Activated CD4-positive, alpha-beta T cell treated with anti-CD3 and anti-CD28 coated beads, Interleukin-2, Interleukin-6, amounts not matched to agents 100 ng/mL and 50 ng/mL, durations not matched to agents 16 hours and 8 hours (primary cell): ENCODE measurements at regions not wholly inside any gene's neighbourhood (a gene's known extent, or its start where the extent isn't known, plus 50 kb on each side); places are given as distances from the start of the nearest gene placed in this dataset.
"Not testable (repeated sequence)": the region's sequence is repeated elsewhere in the genome, so short reads cannot be mapped to it uniquely, and the experiment has no call there.

Experiments
- DNase-seq: peaks from one replicate; pipeline ENCODE4 v3.0.0-alpha.2; 2020

DNA sequence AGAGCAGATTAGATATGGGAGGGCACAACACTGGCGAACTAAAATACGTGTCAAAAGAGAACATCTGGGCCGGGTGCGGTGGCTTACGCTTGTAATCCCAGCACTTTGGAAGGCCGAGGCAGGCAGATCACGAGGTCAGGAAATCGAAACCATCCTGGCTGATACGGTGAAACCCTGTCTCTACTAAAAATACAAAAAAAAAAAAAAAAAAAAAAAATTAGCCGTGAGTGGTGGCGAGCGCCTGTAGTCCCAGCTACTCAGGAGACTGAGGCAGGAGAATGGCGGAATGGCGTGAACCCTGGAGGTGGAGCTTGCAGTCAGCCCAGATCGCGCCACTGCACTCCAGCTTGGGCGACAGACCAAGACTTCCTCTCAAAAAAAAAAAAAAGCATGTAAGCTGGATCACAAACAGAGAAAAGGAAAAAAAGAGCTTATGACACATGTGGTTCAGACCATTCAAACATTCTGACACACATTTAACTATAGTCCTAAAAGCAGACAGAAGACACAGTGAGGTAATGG lies 1716.9 kb downstream of the SI start:
- DNase-seq = not testable (repeated sequence)

DNA sequence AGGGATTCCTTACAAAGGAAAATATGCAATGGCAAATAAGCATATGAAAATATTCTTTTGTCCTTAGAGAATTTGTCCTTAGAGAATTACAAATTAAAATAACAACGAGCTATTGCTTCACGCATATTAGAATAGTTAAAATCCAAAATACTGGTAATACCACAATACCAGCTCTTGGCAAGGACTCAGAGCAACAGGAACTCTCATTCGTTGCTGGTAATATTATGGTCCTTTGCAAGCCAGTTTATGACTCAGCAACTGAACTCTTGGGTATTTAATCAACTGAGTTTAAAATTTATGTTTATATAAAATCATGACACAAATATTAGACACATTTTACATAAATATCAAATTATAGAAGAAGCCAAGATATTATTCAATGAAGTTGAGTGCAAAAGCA lies 1730.4 kb downstream of the SI start:
- DNase-seq = no peak

DNA sequence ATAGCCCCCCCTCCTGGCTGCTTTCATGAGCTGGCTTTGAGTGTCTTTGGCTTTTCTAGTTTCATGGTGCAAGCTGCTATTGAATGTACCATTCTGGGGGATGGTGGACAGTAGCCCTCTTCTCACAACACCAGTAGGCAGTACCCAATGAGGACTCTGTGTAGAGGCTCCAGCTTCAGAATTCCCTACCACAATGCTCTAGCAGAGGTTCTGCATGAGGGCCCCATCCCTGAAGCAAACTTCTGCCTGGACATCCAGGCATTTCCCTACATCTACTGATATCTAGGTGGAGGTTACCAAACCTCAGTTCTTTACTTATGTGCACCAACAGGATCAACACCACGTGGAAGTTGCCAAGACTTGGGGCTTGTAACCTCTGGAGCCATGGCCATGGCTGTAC lies 1742.9 kb downstream of the SI start:
- DNase-seq = no peak

DNA sequence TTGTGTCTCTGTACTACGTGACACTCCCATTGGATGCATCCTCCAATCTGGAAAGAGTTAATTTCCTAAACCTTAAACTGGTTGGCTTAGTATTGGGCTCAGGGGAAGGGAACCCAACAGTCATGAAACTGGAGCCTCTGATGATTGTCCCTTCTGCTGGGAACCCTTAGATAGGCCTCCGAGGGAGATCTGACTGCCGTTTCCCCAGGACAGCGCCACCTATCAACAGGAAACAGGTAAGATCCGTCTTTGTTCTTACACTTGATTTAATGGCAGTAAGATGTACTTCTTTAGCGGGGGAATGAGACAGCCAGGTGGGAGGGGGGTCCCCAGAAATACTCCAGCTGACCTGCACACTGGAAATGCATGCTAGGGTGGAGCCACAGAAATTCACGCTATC lies 1749.6 kb downstream of the SI start:
- DNase-seq = no peak

DNA sequence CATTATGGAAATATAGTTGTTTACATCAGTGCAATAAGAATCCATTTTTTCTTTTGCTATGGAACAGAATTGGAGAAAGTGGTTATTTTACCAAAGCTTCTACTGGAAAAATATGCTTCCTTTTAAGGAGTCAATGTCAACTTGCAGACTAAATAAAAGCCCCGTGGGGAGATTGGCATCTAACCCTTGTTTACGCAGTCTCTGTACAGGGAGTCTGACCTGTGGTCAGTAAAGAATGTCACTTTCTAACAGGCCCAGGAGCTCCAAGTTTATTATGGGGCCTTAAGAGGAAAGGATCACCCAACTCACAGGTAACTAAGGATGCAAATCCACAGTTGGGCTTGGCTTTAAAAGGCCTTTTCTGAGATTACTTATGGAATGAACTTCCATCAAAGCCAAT lies 1751.2 kb downstream of the SI start:
- no peak for DNase-seq

DNA sequence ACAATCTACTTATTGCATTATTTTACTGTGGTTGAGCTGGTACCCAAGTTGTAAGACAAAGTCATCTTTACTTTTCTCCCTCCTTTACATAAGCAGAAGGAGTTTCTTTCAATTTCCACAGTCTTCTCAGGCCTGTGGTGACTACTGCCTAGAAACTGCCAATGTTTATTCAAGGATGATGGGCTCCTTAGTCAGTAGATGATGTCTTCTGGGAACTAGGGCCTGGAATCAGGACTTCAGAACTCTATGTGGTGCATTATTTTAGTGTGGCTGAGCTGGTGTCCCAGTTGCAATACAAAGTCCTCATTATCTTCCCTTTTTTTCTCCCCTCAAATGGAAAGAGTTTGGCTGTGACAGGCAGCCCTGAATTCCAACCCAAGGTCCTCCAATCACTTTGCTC lies 1762.5 kb downstream of the SI start:
- DNase-seq = no peak

DNA sequence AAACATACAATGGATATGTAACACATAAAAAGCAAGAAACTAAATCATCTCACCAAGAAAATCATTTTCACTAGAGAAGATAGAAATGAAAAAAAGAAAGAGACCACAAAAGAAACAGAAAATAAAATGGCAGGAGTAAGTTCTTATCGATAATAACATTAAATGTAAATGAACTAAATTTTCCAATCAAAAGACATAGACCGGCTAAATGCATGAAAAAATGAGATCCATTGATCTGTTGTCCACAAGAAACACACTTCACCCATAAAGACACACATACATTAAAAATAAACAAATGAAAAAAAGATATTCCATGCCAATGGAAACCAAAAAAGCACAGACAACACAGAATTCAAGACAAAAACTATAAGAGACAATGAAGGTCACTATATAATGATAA lies 1771.9 kb downstream of the SI start:
- no peak for DNase-seq

DNA sequence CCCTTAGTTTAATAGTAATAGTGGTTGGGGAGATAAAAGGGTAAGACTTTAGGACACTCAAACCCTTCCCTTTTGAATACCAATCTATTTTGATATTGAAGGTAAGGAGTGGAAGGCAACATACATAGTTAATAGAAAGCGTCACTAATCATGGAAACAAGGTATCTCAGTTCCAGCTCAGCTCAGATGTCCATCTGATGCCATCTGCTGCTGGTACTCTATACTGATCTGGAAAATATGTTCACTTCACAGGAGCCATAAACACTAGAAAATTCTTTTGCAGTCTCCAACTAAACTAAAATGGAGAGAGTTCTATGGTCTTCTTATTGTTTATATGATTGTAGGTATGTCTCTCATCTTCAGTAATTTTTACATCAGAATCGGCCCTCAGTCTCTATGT lies 1777.1 kb downstream of the OTOL1 start:
- DNase-seq = no peak

DNA sequence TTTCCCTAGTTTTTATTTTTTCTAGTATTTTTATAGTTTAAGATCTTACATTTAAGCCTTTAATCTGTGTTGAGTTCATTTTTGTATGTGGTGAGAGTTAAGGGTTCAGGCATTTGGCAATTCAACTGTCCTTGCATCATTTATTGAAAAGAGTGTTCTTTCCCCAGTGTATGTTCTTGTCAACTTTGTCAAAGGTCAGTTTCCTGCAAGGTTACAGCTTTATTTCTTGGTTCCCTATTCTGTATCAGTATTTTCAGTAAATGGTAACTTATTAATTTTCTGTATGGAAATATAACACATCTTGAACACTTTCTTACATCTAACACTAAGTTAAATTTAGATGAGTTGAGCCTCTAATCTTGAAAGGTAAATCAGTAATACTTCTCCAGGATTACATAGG lies 1770.1 kb downstream of the OTOL1 start:
- no peak for DNase-seq

DNA sequence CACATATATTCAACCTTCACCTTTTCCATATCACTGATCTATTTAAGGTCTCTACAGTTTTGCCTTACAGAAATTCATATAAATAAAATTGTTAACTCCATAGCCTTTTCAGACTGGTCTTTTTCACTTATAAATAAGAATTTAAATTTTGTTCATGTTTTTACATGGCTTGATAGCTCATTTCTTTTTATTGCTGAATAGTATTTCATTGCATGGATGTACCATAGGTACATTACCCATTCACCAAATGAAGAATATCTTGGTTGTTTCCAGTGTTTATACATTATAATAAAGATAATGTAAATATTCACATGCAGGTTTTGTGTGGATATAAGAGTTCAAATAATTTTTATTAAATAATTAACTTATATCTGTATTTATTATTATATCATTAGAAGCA lies 1765.0 kb downstream of the OTOL1 start:
- no peak for DNase-seq

DNA sequence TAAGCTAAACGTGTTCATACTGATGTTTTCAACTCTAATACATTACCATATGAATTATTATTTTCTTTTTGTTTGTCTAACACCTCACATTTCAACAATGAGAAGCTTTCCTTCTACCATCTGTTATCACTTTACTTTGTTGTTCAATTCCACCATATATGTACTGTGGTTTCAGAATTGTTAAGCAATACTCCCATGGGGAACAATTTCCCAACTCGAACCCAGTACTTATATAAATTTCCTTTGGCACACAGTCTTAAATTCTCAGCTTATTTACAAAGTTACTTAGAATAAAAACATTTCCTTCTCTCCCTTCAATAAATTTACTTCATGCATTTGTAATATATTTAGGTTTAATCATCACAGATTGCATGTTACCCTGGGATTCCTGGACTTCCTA lies 1764.4 kb downstream of the OTOL1 start:
- no peak for DNase-seq

DNA sequence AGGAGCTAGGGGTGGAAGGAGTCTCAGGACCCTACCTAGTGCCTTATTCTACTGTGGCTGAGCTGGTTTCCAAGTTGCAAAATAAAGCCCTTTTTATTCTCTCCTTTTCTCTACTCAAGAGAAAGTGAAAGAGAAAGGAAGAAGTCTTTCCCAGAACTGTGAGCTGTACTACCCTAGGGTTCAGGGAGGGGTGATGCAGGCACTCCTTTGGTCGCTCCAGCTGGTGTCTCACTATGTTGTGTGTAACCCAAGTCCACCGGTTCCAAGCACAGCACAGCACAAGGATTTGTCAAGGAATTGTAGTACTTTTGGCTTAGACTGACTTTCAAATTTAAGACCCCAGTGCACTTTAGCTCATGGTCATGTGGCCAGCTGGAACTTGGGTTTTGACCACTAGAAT lies 1721.7 kb downstream of the OTOL1 start:
- DNase-seq = no peak

DNA sequence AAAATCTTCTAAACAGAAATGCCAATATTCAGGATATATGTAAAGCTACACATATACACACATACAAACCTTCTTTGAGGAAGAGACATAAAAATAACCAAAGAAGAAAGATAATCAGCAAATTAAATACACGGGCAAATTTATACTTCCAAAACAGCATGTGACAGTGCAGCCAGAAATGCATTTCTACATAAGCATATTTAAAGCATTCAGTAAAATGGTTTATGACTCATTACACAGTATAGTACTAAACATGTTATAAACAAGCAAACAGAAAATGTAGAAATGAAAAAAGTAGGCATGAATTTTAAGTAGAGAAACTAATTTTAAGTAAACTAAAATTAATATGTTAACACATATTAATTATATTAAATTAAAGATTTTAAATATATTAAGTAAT lies 1717.2 kb downstream of the OTOL1 start:
- no peak for DNase-seq

DNA sequence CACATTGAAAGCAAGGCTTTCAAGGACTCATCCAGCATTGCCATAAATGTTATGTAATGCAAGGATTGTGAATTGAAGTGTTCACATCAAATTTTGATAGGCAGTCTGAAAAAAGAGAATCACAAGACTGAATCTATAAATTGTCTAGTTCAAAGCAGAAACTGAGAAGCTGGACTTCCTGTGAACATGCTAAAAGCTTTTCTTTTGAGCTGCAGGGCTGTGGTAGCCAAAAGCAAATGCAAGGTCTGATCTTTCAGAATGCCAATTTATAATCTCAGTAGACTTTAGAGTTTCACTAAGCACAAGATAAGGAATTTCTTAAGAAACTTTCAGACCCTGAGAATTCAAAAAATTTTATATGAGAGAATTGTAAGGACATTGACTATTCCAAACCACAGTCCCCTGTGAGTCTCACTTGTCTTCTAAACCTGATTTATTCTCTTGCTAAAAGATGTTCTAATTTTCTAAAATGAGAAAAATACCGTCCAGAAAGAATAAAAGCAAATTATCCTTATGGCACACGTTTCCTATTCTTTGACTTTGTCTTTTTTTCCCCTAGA lies 1700.3 kb downstream of the OTOL1 start:
- no peak for DNase-seq

DNA sequence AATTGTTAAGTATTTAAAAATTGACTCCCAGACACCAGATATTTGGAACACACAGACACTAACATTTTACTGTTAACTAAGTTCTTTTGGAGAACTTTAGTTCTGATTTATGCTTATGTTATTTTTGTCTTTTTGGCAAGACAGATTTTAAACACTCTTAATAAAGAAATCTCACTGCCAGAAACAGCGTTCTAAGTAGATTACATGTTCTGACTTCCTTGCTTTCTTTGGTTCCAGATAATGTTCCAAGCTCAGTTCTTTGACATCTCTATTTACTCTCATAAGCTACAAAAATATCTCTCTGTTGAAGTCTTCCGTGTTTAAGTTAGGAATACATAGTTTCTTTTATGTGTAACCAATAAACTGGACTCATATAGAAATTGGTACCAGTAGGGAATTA lies 1699.6 kb downstream of the OTOL1 start:
- no peak for DNase-seq

DNA sequence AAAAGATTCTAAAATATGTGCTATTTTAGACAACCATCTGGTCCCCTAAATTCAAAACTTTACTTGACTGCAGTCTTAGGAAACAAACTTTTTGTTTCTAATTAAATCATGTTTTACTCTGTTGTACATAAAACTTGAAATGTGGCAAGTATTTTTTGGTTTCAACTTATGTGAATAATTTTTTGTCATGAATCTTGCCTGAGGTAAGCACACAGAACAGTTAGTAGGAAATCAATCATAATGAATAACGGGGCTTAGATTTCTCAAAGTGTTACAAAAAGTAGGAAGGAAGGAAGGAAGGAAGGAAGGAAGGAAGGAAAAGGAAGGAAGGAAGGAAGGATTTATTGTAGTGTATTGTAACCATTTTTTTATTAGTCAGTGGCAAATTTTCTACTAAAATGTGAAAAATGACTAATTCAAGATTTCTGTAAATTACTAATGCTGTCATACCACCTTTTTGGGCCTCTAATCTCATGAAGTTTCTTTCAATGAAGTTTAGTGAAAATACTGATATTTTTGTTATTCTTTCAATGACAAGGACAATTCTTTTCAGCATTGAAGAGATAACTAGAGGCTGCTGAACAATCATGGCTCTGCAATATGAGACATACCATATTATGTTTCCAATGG lies 1689.2 kb downstream of the OTOL1 start:
- DNase-seq = no peak

DNA sequence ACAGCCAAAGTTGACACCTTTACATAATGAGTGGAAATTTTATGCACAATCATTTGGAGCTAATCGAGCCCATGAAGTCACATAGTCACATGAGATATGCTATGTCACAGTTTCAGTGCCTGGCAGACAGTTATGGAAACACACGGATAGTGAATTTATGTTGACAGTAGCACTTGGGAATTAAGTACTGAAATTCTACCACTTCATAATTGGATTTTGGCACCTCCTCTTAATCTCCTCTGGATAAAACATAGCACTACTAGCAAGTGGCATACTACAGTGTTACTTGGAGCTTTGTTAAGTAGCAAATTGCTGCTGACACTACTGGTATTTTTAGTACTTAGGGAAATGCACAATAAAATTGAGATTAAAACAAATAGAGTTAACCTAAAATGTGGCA lies 1679.4 kb downstream of the OTOL1 start:
- no peak for DNase-seq

DNA sequence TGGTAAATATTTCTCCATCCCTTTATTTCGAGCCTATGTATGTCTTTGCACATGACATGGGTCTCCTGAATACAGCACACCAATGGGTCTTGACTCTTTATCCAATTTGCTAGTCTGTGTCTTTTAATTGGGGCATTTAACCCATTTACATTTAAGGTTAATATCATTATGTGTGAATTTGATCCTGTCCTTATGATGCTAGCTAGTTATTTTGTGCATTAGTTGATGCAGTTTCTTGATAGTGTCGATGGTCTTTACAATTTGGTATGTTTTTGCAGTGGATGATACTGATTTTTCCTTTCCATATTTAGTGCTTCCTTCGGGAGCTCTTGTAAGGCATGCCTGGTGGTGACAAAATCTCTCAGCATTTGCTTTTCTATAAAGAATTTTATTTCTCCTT lies 1675.9 kb downstream of the OTOL1 start:
- not testable (repeated sequence) for DNase-seq

DNA sequence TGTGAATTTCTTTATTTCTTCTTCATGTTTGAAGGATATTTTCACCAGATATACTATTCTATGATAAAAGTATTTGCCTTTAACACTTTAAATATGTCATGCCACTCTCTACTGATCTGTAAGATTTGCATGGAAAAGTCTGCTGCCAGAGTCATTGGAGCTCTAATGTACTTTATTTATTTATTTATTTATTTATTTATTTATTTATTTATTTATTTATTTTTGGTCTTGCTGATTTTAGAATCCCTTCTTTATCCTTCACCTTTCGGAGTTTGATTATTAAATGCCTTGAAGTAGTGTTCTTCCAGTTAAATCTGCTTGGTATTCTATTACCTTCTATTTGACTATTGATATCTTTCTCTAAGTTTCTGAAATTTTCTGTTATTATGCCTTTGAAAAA lies 1669.6 kb downstream of the OTOL1 start:
- no peak for DNase-seq

DNA sequence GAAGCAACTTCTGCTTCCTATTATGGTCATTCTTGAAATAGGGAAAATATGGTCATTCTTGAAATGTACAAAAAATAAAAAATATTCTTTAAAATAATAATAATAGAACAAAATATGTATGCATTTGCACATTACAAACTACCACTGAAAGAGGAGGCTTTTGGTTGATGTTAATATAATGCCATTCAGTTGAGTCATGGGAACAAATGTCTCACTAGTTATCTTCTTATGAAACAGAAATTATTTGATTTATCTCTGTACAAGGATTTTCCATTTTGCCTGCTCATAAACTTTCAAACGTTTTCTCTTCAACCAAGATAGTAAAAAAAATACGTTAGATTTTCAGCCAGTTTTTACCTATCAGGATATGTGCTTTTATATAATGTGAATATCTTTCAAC lies 1662.7 kb downstream of the OTOL1 start:
- DNase-seq = no peak

DNA sequence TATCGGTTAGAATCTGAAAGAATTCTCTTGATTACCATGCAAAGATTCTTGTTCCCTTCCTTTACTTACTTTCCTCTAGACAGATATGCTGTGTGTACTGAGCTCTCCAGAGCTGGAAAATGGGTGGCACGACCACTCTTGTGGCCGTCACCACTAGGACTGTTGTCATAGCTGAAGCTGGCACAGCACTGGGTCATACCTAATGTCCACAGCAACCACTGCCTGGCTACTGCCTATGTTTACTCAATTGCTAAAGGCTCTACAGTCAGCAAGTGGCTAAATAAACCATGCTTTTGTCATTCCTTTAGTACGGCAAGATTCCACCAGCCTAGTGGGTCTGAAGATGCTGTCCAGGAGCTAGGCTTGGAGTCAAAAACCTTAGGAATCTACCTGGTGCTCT lies 1643.0 kb downstream of the OTOL1 start:
- DNase-seq = no peak

DNA sequence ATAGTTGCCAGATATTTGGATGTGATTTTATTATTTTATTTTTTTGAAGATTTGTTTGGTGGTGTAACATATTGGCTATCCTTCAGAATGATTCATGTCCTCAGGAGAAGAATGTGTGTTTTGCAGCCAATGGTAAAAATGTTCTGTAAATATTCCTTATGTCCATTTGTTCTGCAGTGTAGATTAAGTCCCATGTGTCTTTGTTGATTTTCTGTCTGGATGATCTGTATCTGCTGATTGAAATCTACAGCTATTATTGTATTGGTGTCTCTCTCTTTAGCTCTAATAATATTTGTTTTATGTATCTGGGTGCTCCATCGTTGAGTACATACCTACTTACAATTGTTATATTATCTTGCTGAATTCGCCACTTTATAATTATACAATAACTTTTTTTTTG lies 1641.7 kb downstream of the OTOL1 start:
- no peak for DNase-seq

DNA sequence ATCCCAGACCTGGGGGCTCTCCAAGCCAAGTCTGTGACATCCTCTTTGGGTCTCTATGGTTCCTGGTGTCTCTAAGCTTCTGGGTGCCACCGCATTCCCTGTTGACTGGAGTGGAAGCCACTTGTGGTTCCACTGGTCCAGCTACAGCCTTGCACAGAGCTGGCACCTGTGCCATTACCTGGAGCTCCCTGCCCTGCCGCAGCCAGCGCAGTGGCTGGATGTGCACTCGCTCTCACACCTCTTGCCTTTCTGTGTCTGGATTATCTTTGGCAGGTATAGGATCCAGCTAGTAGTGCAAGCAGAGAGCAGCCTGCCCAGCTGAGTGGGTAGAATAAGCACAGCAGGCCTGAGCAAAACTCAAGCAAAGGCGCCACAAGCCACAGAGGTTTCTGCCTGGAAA lies 1635.5 kb downstream of the OTOL1 start:
- no peak for DNase-seq

DNA sequence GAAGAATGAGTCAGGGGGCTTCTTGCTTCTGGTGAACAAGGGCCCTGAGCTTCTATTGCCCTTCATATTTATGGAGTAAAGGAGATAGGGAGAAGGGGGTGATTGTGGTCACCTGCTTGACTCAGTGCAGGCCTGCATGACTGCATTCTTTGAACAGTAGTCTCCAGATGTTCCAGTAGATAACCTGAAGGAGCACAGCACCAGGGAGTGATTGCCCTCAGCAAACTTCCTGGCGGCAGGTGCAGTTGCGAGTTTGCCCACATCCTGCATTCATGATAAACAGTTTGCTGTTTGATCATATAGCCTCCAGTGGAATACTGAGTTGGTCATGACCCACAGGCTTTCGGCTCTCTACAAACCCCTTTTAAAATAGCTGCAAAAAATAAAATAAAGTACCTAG lies 1632.7 kb downstream of the OTOL1 start:
- DNase-seq = no peak

DNA sequence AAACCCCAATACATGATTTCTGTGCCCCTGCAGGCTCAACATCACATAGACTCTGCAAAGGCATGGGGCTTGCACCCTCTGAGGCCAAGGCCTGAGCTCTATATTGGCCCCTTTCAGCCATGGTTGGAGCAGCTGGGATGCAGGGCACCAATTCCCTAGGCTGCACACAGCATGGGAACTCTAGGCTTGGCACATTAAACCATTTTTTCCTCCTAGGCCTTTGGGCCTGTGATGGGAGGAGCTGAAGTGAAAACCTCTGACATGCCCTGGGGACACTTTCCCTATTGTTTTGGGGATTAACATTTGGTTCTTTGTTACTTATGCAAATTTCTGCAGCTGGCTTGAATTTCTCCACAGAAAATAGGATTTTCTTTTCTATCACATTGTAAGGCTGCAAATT lies 1629.5 kb downstream of the OTOL1 start:
- DNase-seq = no peak
